Ectodermal cell (in vitro differentiated cells): ENCODE measurements at regions not wholly inside any gene's neighbourhood (a gene's known extent, or its start where the extent isn't known, plus 50 kb on each side); places are given as distances from the start of the nearest gene placed in this dataset.

ENCODE experiments used
- H3K27ac ChIP-seq: 2 replicates; pipeline ENCODE4 v1.7.0; 2013; ENCODE audit warnings: mild to moderate bottlenecking, low read depth, low read length; ENCODE audit not compliant: insufficient read depth, poor library complexity, severe bottlenecking
- H3K27me3 ChIP-seq: 2 replicates; pipeline ENCODE4 v1.7.0; 2013; ENCODE audit warnings: mild to moderate bottlenecking, low read length; ENCODE audit not compliant: insufficient read depth, control insufficient read depth, poor library complexity, severe bottlenecking
- H3K36me3 ChIP-seq: one replicate; pipeline ENCODE4 v1.7.0; 2013; ENCODE audit warnings: low read length; ENCODE audit not compliant: control insufficient read depth, insufficient read depth
- H3K4me1 ChIP-seq: one replicate; pipeline ENCODE4 v1.7.0; 2013; ENCODE audit warnings: low read length; ENCODE audit not compliant: control insufficient read depth, insufficient read depth
- H3K4me3 ChIP-seq: 2 replicates; pipeline ENCODE4 v1.7.0; 2013; ENCODE audit warnings: low read depth, low read length, control low read depth; ENCODE audit not compliant: insufficient read depth
- H3K9me3 ChIP-seq: 2 replicates; pipeline ENCODE4 v1.7.0; 2013; ENCODE audit warnings: mild to moderate bottlenecking, low read length, moderate library complexity; ENCODE audit not compliant: control insufficient read depth
- WGBS, 2 experiments: methylation state at CpG; one replicate each; pipeline ENCODE4 v1.1.7; 2013; ENCODE audit warnings: missing lambda C conversion rate in 2 of 2; 5-methylcytosine and 5-hydroxymethylcytosine counted together

DNA sequence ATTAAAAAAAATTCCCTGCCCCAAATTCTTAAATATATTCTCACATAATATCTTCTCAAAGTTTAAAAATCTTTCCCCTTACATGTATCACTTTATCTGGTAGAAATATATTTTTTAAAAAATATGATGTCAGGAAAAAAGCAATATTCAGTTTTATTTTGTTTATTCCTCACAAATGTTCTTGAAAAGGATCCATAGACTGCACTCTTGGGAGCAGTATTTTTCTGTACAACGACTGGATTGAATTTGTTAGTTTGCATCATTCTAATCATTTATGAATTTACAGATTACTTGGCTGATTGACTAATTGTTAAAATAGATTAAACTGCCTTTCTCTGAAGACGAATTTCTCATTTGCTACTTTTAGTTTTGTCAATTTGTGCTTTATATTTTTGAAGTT lies 468.1 kb upstream of the NOVA1 start:
- Histone ChIP-seq H3K9me3 (no peaks in the 10 kb centered on the region), H3K36me3 (no peaks in the 10 kb centered on the region), H3K4me3 (no peak overlapping the region), H3K27me3 (no peaks in the 10 kb centered on the region), H3K27ac (no peak overlapping the region), H3K4me1 (no peaks in the 10 kb centered on the region)
- WGBS, 2 experiments, result 100% methylated on average over 2 of the region's 2 CpGs; no CpG with 5 or more reads in 1 of the 2 experiments

DNA sequence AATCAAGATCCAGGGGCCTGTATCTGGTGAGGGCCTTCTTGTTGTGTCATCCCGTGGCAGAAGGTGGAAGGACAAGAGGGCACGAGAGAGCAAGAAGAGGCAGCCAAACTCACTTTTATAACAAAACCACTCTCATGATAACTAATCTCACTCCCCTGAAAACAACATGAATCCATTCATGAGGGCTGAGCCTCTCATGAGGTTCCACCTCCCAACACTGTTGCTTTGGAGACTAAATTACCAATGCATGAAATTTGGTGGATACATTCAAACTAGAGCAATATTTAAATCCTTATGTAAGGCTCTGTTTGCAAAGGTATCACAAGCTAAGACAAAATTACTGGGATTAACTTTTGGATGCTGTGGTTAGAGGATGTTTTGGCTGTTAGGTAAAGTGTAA lies 470.1 kb upstream of the NOVA1 start:
- H3K9me3 ChIP-seq, result no peaks in the 10 kb centered on the region
- no peak overlapping the region for H3K27ac ChIP-seq
- no peaks in the 10 kb centered on the region for H3K36me3 ChIP-seq
- no peaks in the 10 kb centered on the region for H3K4me1 ChIP-seq
- no peak overlapping the region for H3K4me3 ChIP-seq
- WGBS, 2 experiments, result 80 to 89% methylated on average over 2 of the region's 2 CpGs
- H3K27me3 ChIP-seq, result no peaks in the 10 kb centered on the region

DNA sequence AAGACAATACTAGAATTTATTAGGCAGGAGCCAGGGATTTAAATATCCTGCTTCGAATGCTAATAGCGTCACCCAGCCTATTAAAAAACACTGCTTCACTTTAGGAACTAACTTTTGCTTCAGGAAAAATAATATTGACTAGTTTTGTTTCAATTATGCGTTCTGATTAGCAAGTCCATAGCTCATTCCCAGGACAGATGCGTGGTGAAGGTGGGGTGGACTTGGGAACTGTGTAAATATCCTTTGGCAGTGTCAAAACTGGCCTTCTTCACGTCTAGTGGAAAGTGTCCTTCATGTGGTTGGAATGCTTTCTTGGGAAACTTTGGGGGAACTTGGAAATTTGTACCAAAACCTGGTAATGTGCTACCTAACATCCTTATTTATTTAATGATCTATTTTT lies 474.8 kb upstream of the NOVA1 start:
- no peak overlapping the region for H3K4me3 ChIP-seq
- no peaks in the 10 kb centered on the region for H3K4me1 ChIP-seq
- no peak overlapping the region for H3K27ac ChIP-seq
- no peaks in the 10 kb centered on the region for H3K36me3 ChIP-seq
- H3K27me3 ChIP-seq, result no peaks in the 10 kb centered on the region
- WGBS, 2 experiments, result 82 to 85% methylated on average over 5 of the region's 5 CpGs
- no peaks in the 10 kb centered on the region for H3K9me3 ChIP-seq

DNA sequence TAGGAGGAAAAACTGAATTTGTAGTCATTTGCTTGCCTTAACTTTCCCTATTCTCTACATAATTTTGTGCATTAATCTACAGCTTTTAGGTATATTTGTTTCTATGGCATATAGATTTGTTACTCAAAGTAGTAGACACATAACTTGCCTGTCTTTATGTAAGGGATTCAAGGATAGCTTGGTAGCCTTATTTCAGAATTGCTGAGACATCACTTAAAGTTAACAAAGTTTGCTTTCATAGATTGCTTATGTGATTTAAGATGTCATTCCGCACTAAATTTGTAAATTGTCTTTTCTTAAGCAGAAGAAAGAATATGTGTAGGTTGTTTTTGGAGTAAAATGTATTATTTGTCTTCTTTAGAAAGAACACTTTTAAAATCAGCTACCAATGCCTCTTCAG lies 477.7 kb upstream of the NOVA1 start:
- Histone ChIP-seq H3K27ac (no peak overlapping the region), H3K27me3 (no peaks in the 10 kb centered on the region), H3K9me3 (no peaks in the 10 kb centered on the region), H3K4me1 (no peaks in the 10 kb centered on the region), H3K4me3 (no peak overlapping the region), H3K36me3 (no peaks in the 10 kb centered on the region)
- 89 to 100% methylated on average over 1 of the region's 1 CpG for WGBS, 2 experiments

DNA sequence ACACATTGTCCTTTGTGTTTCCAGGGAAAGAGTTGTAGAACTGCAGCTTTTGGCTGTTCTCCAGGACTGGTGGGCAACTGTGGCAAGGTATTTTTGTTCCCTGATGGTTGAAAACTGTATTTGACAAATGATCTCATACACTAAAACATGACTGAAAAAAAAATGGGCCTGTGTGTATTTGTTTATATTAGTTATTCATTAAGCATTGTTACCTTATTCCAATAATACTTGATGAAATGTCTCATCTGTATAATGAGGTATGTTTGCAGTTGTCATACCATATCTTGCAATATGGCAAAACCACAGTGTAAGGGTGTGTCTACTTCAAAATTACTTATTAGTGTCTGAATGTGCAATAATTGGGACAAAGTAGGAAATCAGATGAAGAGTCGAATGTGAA lies 479.4 kb upstream of the NOVA1 start:
- WGBS, 2 experiments, result 88 to 92% methylated on average over 1 of the region's 1 CpG

DNA sequence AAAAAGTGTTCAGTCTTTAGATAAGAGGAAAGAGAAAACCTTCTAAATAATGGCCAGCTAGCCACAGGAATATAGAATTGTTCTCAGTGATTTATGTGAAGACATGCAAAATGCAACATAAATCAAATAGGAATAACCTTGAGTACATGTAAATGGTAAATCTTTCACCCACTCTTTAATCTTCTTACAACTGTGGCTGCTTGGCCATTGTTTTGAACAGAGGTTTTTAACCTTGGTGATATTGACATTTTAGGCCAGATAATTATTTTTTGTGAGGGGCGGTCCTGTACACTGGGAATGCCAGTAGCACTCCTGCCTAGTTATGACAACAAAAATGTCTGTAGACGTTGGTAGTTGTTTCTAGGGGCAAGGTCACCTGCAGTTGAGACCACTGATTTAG lies 479.9 kb upstream of the NOVA1 start:
- no peak overlapping the region for H3K27ac ChIP-seq
- WGBS, 2 experiments, result 61 to 70% methylated on average over 2 of the region's 2 CpGs
- H3K36me3 ChIP-seq, result no peaks in the 10 kb centered on the region
- H3K4me3 ChIP-seq, result no peak overlapping the region
- no peaks in the 10 kb centered on the region for H3K4me1 ChIP-seq
- no peaks in the 10 kb centered on the region for H3K27me3 ChIP-seq
- H3K9me3 ChIP-seq, result peaks cover 2% of the 10 kb centered on the region

More for the DNA sequence above, 479.4 kb upstream of the NOVA1 start:
- Histone ChIP-seq H3K27me3 (no peaks in the 10 kb centered on the region), H3K4me3 (no peak overlapping the region), H3K27ac (no peak overlapping the region), H3K4me1 (no peaks in the 10 kb centered on the region), H3K9me3 (no peaks in the 10 kb centered on the region), H3K36me3 (no peaks in the 10 kb centered on the region)

DNA sequence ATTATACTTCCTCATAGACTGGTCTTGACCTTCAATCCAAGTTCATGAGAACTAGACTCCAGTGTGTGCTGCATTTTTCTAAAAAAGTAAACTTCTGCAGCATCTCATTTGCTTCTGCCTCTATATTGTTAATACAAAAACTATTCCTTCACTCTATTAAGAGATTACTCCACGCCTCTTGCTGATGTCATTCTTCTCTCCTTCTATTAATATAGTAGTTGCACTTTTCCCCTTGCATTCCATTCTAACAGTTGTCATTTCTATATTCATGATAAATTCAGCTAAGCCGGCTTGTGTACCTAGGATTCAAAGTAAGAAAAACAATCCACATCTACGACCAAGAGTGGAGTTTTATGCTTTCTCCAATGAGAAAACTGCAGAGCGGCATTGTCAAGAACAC lies 480.4 kb upstream of the NOVA1 start:
- WGBS, 2 experiments, result 89 to 93% methylated on average over 4 of the region's 4 CpGs
- peaks cover 2% of the 10 kb centered on the region for H3K9me3 ChIP-seq
- H3K27me3 ChIP-seq, result no peaks in the 10 kb centered on the region
- no peak overlapping the region for H3K27ac ChIP-seq
- H3K4me3 ChIP-seq, result no peak overlapping the region
- H3K36me3 ChIP-seq, result no peaks in the 10 kb centered on the region
- H3K4me1 ChIP-seq, result no peaks in the 10 kb centered on the region

DNA sequence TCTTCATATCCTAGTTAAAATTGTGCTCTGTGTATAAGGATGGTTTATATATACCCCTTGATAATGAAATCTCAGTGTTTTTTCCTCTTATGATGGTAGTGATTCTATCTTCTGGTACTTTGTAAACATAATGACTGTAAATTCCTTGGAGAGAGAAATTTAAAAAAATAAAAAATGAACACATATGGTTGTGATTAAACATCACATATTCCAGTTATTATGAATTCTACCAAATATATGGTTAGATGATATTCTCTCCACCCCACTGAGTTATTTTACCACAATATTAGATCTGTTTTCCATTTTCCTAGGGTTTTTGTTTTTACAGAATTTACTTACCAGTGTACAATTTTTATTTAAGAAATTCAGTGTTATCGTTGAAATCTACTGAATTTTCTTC lies 481.9 kb upstream of the NOVA1 start:
- Histone ChIP-seq H3K4me1 (no peaks in the 10 kb centered on the region), H3K27ac (no peak overlapping the region), H3K4me3 (no peak overlapping the region), H3K36me3 (no peaks in the 10 kb centered on the region), H3K27me3 (no peaks in the 10 kb centered on the region), H3K9me3 (peaks cover 2% of the 10 kb centered on the region)
- WGBS, 2 experiments, result no CpG with 5 or more reads among the region's 1 CpG

DNA sequence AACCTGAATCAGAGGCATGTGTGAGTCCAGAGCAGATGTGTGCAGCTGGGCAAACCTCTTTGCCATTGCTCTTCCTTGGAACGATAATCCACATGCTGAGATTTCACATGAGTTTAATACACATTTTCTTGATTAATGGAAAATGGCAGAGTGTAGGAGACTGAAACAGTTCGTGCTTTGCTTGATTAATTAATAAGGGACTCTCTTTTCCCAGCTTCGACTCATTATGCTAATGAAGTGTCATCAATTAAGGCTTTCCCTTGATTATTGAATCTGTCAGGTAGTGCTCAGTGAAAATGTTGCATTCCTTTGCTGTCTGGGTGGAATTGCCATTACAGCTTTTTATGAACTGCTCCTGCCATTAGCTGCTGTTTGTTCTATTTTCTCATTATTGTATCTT lies 487.7 kb upstream of the NOVA1 start:
- Histone ChIP-seq H3K27ac (no peak overlapping the region), H3K36me3 (no peaks in the 10 kb centered on the region), H3K4me3 (no peak overlapping the region), H3K9me3 (peaks cover 2% of the 10 kb centered on the region), H3K4me1 (no peaks in the 10 kb centered on the region), H3K27me3 (no peaks in the 10 kb centered on the region)
- 92 to 93% methylated on average over 3 of the region's 3 CpGs for WGBS, 2 experiments

DNA sequence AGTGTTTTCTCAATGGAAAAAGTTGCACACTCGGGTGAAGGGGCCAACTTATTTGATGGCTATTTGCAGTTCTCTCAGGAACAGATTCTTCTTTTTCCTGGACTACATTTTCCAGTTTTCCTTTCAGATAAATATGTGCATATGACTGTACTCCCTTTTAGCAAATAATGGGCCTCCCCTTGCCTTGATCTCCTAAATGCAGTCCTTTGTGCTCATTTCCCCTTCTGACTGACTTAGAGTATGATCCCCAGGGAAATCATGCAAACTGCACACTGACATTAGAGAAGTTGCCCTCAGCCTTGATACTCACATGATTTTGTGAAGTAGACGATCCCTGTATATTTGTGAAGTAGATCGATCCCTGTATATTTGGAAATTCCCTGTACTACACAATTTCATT lies 492.9 kb upstream of the NOVA1 start:
- H3K9me3 ChIP-seq, result no peaks in the 10 kb centered on the region

DNA sequence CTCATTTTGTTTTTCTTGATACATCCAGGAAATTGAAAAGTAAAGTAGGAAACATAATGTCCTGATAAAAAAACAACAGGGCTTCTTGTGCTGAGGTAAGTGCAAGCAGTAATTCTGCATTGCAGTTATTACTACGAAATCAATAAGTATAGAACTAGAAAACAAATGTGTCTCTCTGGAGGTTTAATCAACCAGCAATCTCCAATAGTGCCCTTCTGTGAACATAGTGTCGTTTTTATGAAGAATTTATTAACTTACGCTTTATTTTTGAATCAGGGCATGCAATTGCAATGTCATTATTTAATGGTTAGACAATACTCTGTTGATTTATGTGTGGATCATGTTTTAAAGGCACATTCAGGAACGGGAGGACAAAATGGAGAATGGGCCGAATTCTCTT lies 494.1 kb upstream of the NOVA1 start:
- 86 to 94% methylated on average over 4 to 5 of the region's 5 CpGs for WGBS, 2 experiments

More for the DNA sequence above, 492.9 kb upstream of the NOVA1 start:
- no peak overlapping the region for H3K4me3 ChIP-seq
- H3K27ac ChIP-seq, result no peak overlapping the region
- H3K27me3 ChIP-seq, result no peaks in the 10 kb centered on the region
- WGBS, 2 experiments, result 98 to 100% methylated on average over 1 to 3 of the region's 3 CpGs
- no peaks in the 10 kb centered on the region for H3K4me1 ChIP-seq
- no peaks in the 10 kb centered on the region for H3K36me3 ChIP-seq

More for the DNA sequence above, 494.1 kb upstream of the NOVA1 start:
- H3K4me1 ChIP-seq, result no peaks in the 10 kb centered on the region
- H3K4me3 ChIP-seq, result no peak overlapping the region
- no peaks in the 10 kb centered on the region for H3K27me3 ChIP-seq
- H3K9me3 ChIP-seq, result no peaks in the 10 kb centered on the region
- no peaks in the 10 kb centered on the region for H3K36me3 ChIP-seq
- no peak overlapping the region for H3K27ac ChIP-seq
